Stimulated activated CD4-positive, alpha-beta T cell treated with anti-CD3 and anti-CD28 coated beads, Interleukin-15, amount 100 ng/mL, for 24 hours (primary cell): ENCODE measurements at regions not wholly inside any gene's neighbourhood (a gene's known extent, or its start where the extent isn't known, plus 50 kb on each side); places are given as distances from the start of the nearest gene placed in this dataset.
A peak's percentile ranks its signal among the peaks of the same experiment; 100 is the strongest.

Source experiments
- DNase-seq: peaks from one replicate; pipeline ENCODE4 v3.0.0-alpha.2; 2020

DNA sequence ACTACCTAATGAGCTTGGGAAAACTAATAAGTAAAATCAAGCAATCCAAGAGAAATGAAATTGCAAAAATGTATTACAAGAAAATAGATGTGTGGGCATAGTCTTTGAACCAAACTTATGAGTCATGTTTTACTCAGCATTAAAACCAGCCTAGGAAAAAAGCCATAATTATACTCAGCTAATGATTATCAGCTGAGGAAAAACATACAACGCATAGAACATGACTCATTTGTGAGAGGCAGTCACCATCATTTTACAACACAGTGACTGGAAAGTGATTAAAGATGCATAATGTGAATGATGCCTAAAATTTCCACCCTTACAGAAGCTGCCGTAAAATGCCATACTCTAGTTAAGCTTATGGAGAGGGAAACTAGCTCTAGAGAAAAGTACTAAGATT, 238.0 kb upstream of the EOMES start:
- DNase-seq, result no peak

DNA sequence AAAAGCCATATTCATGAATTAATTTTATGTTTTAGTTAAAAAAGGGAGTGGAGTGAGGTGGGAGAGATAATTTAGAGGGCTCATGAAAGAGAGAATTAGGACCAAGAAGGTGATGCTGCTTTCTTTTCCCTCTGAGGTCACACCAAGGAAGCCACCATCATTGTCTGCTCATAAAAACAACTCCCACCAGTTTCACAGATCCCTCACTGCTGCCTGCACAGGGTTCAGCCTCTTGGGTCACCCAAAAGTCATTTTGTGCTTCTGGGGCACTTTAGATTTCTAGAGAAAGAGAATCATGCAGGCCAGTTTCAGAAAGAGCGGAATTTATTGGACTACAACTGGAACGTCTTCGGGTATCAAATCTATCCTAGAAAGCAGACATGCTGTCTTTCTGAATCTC, 241.4 kb upstream of the EOMES start:
- DNase-seq, result peak; percentile 24

DNA sequence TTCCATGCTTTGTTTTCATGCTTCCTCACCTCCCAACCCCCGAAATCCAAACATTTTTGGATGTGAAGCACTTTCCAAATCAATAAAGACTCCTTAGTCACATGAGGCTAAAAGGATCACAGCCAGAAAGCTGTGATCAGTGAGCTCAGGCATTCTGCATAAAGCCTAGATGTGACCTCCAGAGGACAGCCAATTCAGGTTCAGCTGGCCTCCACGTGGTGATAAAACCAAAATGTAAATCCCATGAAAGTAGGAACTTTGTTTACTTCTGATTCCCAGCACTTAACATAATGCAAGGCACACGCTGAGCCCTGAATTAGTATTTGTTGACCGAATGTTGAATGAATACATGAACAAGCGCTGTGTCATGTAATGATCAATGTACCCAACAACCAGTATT, 249.5 kb upstream of the EOMES start:
- DNase-seq, result no peak

DNA sequence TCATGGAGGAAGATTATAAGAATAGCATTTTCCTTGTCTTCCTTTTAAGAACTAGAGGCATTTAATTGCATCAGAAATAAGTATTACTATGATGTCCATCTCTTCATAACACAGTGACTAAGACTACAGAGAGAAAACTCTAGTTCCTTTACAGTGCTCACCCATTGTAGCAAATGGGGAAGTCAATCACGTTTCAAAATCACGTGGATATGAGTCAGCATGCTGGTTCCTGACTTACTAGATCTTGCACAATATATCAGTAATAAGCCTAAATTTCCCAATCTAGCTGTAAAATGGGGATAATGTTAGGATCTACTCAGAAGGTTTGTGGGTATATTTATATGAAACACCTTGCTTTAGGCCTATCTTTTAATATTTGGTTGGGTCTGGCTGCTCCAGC, 254.8 kb upstream of the EOMES start:
- DNase-seq, result no peak

DNA sequence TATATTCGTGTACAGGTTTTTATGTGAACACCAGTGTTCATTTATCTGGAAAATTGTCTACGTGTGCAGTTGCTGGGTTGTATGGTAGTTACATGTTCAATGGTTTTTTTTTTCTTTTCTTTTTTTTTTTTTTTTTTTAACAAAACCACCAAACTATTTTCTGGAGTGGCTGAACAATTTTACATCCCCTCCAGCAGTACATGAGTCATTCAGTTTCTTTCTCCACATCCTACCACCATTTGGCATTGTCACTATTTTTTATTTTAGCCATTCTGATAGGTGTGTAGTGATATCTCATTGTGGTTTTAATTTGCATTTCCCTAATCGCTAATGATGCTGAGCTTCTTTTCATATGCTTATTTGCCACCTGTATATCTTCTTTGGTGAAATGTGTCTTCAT, 256.3 kb upstream of the EOMES start:
- DNase-seq, result no peak

DNA sequence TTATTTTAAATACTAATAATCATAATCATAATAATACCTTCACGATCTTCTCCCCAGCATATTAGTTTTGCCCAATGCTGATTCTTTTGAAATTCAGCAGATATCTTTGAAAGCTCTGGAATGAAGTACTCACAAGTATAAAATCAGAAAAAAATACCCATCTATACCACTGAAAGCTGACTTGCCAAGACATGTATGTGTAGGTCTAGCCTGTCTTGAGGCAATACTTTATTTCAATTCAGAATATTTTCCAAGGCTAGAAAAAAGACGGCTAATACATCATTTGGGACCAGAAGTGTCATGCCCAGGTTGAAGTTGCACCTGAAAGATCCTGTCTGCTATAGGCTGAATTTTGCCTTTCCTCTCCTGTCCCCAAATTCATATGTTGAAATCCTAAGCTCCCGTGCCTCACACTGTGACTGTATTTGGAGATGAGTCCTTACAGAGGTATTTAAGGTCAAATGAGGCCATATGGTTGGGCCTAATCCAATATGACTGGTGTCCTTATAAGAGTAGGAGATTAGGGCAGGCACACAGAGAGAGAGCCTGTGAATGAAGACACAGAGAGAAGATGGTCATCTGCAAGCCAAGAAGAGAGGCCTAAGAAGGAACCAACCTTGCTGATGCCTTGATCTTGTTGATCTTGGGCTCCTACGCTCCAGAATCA, 255.9 kb upstream of the CMC1 start:
- no peak for DNase-seq

DNA sequence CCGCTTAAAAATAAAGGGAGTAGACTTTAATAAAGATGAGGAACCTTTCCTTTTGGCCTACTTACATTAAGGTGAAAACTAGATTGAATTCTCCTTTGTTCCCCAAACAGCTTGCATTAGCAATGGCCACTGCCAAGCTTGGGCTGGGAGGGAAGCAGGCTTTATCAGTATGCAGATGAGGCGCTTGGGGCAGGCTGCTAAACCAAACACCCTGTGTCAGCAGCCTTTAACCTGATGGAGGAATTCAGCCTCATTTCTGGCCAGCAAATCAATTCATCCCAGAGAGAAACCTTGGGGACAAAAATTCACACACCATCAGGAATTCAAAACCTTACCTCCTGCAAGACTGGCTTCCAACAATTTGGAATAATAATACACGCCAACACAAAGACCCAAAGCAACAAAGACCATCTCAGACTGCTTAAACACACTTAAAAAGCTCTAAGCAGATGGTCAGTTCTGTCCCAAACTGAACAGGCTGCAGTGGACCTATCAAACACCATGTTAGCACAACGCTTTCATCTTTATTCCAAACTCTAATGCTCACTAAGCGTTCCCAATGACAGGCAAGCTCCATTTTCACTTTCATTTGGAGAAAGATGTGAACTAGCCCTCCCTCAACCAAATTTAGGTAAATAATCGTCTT, 255.1 kb upstream of the CMC1 start:
- DNase-seq, result no peak

DNA sequence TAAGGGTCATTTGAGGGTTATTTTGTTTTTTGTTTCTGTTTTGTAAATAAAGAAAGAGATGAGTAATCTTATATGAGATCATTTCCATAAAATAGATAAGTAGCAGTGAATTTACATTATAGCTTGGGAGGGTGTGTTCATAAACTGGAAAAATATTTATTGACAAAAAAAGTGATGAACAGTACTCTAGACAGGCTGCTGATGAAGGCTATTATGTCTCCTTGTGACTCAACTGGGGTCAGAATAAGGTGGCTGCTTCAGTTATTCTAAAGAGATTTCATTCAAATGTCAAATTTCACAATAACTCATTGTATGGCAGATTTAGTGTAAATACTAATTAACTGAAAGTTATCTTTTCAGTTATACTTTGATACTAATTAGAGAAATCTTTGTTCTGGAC, 251.1 kb upstream of the CMC1 start:
- no peak for DNase-seq

DNA sequence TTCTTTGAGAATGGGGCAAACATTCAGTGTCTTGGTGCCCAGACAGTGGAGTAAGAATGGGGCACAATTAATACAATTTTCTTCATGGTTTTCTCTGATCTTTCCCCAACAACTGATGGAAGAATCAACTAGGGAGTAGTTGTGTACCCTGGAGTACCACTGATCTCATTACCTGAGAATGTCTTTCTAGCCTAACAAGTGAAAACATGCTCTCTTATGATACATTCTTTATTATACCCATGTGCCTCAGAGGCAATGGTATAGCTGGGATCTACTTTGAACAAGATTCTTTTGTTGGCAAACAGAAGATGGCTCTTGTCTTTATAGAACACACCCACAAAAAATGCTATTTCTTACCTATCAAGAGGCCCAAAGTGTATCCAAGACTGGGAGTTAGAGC, 250.6 kb upstream of the CMC1 start:
- no peak for DNase-seq

DNA sequence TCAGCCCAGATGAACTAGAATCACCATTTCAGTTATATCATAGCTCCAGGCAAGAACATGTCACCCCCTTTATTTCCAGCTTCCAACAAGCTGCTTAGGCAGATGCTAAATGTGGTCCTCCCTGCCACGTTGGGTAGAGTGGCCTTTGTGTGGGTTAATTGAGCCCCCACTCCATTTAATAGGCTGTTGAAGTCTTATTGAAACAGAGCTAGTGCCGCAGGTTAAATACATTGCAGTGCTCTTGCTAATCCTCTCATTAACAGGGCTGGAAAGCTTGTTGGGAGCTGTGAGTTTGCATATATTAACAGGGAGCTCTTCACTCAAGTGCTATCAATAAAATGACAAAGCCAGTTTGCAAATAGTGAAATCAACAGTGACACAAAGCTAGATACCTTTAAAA, 248.4 kb upstream of the CMC1 start:
- DNase-seq, result no peak

DNA sequence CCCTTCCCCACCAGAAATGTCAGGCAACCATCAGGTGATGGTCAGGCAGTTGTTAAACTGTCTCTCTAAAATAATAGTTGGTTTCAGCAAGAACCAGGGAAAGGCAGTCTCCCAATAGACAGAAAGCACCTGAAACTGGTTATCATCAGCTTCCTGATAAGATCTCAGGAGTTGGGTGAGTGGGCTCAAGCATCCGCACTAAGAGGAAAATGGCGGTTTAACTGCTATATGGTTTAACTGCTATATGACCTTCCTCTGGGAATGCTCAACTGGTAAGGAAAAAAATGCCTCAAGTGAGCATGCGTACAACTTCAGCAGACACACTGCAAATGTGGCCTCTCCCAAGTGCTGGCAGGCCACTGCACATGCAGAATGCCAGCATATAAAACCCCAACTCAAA, 240.8 kb upstream of the CMC1 start:
- no peak for DNase-seq

DNA sequence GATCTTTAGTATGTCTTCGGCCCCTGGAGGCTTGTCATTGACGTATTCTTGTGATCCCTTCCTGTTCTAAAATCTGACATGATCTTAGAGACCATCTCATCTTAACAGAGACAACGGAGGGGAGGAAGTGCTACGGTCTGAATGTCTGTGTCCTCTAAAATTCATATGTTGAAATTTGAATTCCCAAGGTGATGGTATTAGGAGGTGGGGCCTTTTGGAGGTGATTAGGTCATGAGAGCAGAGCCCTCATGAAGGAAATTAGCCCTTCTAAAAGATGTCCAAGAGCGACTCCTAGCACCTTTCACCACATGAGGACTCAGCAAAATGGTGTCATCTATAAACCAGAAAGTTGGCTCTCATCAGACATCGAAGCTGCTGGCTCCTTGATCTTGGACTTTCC, 233.2 kb upstream of the CMC1 start:
- no peak for DNase-seq

DNA sequence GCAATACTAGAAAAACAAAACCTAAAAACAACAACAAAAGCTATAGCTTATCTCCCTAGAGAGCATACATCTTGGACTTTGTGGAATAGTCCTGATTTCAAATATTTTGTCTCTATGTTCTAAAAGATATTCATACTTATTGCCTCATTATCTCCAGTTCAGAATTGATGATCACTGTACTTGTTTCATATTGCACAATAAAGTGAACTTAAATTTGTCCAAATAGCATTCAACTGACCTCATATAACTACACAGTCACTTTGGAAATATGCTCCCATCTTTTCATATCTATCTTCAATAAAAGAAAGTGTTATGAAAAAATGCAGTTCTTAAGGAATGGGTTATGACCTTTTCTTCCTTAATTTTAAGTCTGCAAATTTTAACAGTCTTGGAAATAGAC, 228.6 kb upstream of the CMC1 start:
- DNase-seq, result no peak

DNA sequence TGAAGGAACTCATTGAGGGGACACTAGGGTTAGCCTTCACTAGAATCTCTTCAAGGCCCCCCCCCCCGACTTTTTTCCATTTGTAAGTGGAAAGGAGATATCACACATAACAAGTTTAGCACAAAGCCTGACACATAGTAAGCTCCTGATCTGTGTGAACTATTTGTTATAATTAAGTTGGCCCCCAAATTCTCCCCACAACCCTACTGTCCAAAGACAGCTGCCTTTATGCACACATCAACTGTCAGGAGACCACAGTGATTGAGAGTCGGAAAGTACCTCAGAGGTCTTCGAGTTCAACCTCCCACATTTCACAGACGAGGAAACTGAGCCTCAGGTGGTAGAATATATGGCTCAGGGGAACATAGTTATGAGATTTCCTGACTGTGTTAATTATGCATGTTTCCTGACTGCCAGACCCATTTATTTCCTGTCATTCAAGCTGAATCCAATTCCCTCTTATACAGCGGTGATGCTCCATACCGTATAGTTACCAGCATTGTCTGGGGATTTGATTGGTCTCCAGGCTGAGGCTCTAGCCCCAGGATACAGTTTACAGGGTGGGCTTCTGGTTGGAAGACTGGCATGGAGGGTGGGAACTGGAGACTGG, 227.4 kb upstream of the CMC1 start:
- DNase-seq, result no peak

DNA sequence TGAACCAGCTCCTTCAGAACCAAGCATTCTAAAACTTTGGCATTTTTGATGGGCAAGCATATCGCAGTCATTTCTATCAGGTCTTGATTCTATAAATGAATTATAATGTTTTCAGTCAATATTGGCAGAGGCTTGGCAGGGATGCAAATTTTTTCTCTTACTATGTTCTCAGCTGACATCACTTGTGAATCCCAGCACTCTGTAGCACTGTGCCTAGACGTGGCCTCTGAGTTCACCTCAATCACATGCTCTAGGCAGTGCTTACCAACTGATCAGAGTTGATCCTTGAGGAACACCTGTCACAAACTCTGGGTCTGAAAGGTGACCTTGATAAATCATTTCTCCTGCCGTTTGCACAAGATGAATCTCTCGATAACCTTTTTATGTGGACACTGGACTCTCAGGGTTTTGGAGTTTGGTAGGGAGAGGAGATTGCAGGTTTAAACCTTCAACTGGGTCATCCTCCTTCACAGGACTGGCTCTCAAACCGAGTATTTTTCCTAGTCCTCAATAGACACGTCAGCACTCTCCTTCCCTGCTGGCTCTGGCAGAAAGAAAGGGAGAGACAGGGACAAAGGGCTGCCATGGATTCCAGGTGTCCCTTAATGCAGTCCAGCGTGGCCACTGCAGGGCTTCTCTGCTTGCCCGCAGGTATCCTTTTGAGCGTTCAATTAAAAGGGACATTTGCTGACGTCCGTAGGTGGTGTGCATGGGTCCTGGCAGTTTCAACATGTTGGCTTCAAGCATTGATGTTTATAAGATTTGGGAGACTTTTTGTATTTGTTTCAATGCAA, 222.3 kb upstream of the CMC1 start:
- DNase-seq, result no peak

DNA sequence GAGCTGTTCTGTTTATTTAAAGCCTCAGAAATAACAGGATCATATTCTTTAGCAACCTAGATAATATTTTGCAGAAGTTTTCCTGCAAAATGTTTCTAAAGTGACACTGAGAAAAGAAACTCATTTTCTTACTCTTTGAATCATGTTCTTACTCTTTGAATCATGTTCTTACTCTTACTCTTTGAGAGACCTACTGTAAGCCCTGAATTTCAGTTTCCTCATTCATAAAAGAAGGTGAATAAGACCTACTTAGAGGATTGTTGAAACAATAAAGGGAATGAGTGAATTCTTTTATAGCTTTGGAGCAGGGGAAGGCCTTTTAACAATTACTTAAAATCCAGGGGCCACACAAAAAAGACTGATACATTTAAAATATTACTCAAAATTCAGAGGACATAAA, 221.7 kb upstream of the CMC1 start:
- no peak for DNase-seq

DNA sequence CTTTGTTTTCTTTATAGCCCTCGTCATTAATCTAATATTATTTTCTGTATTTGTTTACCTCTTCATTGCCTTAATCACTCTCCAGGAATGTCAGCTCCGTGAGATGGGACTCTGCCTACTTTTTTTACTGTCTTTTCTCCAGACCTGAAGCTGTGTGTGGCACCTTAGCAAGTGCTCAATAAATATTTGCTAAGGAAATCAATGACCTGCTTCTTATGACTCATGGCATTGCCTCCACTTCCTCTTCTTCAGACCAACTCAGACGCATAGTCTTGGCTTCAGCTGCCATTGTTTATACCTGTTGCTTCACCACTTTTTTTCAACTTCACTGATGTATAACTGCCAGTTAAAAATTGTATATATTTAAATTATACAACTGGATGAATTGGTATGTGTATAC, 218.5 kb upstream of the CMC1 start:
- DNase-seq, result no peak

DNA sequence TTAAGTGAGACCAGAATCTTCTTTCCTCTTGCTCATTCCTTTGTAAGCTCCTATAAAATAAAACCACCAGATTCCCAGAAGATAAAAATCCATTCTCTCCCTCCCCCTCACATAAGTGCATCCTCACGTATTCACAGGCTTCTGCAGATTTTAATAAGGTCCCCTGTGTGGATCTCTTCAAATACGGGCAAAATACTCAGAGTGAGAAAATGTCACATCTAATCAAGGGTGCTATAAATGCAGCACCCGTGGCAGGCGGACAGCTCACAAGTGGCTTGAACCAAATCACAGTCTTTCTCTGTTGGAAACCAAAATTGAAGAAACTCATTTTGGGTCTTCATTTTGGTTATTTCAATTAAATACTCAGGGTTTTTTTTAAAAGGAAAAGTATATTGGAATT, 212.9 kb upstream of the CMC1 start:
- DNase-seq, result no peak

DNA sequence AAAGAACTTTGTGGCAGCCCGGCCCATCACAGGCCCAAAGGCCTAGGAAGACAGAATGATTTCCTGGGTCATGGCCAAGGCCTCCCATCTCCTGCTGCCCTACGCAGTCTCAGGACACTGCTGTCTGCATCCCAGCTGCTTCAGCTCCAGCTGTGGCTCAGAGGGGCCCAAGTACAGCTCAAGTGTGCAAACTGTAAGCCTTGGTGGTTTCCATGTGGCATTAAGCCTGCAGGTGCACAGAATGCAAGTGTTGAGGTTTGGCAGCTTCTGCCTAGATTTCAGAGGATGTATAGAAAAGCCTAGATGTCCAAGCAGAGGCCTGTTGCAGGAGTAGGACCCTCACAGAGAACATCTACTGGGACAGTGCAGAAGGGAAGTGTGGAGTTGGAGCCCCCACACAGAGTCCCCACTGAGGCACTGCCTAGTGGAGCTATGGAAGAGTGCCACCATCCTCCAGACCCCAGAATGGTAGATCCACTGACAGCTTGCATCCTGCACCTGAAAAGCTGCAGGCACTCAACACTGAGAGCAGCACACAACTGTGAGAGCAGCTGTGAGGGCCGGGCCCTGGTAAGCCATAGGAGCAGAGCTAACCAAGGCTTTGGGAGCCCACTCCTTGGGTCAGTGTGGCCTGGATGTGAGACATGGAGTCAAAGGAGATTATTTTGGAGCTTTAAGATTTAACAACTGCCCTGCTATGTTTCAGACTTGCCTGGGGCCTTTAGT, 208.2 kb upstream of the CMC1 start:
- no peak for DNase-seq

DNA sequence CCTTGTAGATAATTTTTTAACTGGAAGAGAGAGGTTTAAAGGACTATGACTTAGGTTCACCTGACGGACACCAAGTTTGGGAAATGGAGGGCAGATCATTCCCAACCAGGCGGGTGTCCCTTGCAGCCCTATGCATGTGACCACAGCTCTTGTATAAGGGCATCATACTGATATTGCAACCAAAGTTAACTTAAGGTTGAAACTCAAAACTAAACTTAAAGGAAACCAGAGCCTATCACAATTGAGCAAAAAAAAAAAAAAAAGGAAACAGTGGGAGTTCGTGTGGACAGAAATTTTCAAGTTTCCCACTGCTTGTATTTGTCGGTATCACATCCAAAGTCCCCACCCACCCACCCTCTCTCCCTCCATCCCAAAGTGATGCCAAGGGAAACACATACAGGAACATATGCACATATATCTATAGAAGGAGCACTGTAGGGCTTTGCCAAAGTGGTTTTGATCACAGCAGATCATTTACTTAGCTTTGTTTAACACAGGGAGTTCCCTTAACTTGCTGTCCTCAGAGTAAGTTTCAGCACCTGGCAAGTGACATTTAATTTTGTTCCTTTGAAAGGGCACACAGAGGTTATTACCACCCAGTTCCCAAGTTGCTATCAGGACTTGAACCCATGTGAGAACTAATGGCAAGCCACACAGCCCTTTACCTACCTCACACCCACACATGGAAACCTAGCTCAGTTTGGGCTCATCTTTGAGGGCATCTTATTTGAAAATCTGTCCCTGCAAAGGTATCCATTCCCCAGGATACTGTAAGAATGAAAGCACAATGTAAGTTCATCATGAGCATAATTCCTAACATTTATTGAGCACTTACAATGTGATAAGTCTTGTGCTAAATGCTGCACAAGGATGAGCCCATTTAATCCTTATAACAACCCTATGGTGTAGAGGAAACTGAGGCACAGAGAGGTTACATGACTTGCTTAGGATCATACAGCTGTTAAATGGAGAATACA, 204.5 kb upstream of the CMC1 start:
- no peak for DNase-seq

DNA sequence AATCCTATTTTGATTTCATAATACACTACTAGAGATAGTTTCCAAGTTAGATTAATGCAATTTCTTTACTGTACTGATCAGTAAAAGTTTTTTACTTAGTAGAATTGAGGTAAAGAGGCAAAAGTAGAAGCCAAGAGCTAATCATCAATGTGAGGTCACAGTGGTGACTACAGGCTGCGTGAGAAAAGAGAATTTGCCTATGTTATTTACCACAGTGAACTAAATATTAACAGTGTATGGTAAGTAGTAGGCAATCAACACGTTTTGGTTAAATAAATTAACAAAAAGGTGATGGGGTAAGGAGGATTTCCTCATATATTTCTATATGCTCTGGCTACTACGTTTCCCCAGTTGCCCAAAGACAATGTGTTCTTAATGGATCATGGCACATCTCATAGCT, 202.2 kb upstream of the CMC1 start:
- no peak for DNase-seq

DNA sequence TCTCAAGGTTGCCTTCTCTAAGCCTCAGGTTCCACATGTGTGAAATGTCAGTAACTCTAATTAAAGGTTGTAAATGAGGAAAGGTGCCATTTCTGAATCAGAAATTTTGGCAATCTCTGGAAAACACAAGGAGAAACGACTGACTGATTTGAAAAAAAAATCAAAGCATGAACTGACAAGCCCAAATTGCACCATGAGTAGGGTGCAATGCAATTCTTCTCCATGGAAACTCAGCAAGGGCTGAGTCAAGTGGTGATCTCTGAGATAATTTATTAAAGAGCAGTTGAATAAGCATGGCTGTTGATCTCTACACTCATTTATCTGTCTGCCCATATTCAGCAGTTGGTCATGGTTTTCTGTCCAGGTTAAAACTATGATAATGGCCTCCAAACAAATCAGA, 201.6 kb upstream of the CMC1 start:
- no peak for DNase-seq
